B cell (primary cell): ENCODE measurements at regions not wholly inside any gene's neighbourhood (a gene's known extent, or its start where the extent isn't known, plus 50 kb on each side); places are given as distances from the start of the nearest gene placed in this dataset.

ENCODE experiments used
- ATAC-seq: fragments of 200-7000 bp; cut with Tn5 transposase; one replicate; pipeline ENCODE4 v1.10.0; 2021; ENCODE audit warnings: low read depth, mild to moderate bottlenecking, moderate number of reproducible peaks, moderate library complexity
- CTCF ChIA-PET: fragments of 350-600 bp; sonication (Branson Sonifier 250); formaldehyde crosslinking; loops from one replicate; lab custom pipeline; 2021; ENCODE audit warnings: antibody characterized with exemption, inconsistent platforms; lab: Charles Lee
- POLR2A ChIA-PET: fragments of 350-600 bp; sonication (Branson Sonifier 250); formaldehyde crosslinking; loops from one replicate; lab custom pipeline; 2021; ENCODE audit warnings: antibody characterized with exemption; lab: Charles Lee
- DNase-seq: peaks from one replicate; pipeline ENCODE4 v3.0.0; 2013
- H2AFZ ChIP-seq: 2 replicates; pipeline ENCODE4 v1.6.1; 2012; ENCODE audit warnings: mild to moderate bottlenecking, low read depth, low read length; ENCODE audit not compliant: insufficient read depth, poor library complexity, severe bottlenecking
- H3K27ac ChIP-seq, 2 donors: 1 replicate in 1 of 2; 2 replicates in 1 of 2; pipeline ENCODE4 v1.5.1; 2012 to 2013; ENCODE audit warnings: low read length in 2 of 2, mild to moderate bottlenecking in 2 of 2, moderate library complexity in 1 of 2
- H3K27me3 ChIP-seq, 4 experiments: fragments of 200-600 bp in 1 of 4; sonication (generic) in 1 of 4; replicated peaks in 1 of 4; 1 replicate in 2 of 4; 2 replicates in 2 of 4; pipeline versions ENCODE4 v1.6.1 to v1.7.0; 2013 to 2016; ENCODE audit warnings: low read length in 3 of 4, mild to moderate bottlenecking in 2 of 4, mixed read lengths in 1 of 4, moderate library complexity in 1 of 4; ENCODE audit not compliant: insufficient read depth in 4 of 4, control insufficient read depth in 3 of 4; ENCODE audit errors: control extremely low read depth in 1 of 4
- H3K36me3 ChIP-seq, 2 experiments: replicated peaks in 1 of 2; 1 replicate in 1 of 2; 2 replicates in 1 of 2; pipeline versions ENCODE4 v1.6.1 to v1.7.1; 2013; ENCODE audit warnings: low read length in 1 of 2; ENCODE audit not compliant: insufficient read depth in 2 of 2, control insufficient read depth in 1 of 2; ENCODE audit errors: control extremely low read depth in 1 of 2, extremely low read depth in 1 of 2
- H3K4me1 ChIP-seq, 2 donors: fragments of 200-600 bp in 1 of 2; sonication (generic) in 1 of 2; 1 replicate in 1 of 2; 2 replicates in 1 of 2; pipeline versions ENCODE4 v1.5.1 to v1.6.1; 2013 to 2017; ENCODE audit warnings: low read length in 2 of 2; ENCODE audit not compliant: control insufficient read depth in 2 of 2, insufficient read depth in 2 of 2
- H3K4me2 ChIP-seq: replicated peaks from 2 replicates; pipeline ENCODE3; 2012; ENCODE audit warnings: mild to moderate bottlenecking, low read depth, low read length; ENCODE audit not compliant: poor library complexity, severe bottlenecking
- H3K4me3 ChIP-seq, 5 experiments: fragments of 200-600 bp in 1 of 5; sonication (generic) in 1 of 5; 1 replicate in 3 of 5; 2 replicates in 2 of 5; pipeline versions ENCODE4 v1.5.1 to v1.7.0; 2011 to 2016; ENCODE audit warnings: low read length in 4 of 5, mild to moderate bottlenecking in 4 of 5, low read depth in 2 of 5, control low read depth in 1 of 5, moderate library complexity in 1 of 5; ENCODE audit not compliant: insufficient read depth in 1 of 5; ENCODE audit errors: control extremely low read depth in 1 of 5, extremely low read depth in 1 of 5
- H3K79me2 ChIP-seq: fragments of 200-600 bp; sonication (generic); one replicate; pipeline ENCODE4 v1.6.0; 2016; ENCODE audit warnings: low read length; ENCODE audit not compliant: control insufficient read depth, insufficient read depth
- H3K9ac ChIP-seq: fragments of 200-600 bp; sonication (generic); 2 replicates; pipeline ENCODE4 v1.6.1; 2017; ENCODE audit warnings: mild to moderate bottlenecking, low read length, moderate library complexity
- H3K9me3 ChIP-seq, 3 donors: one replicate each; pipeline versions ENCODE4 v1.6.1 to v1.7.1; 2013; ENCODE audit warnings: low read length in 2 of 3; ENCODE audit not compliant: control insufficient read depth in 2 of 3, insufficient read depth in 1 of 3; ENCODE audit errors: control extremely low read depth in 1 of 3
- H4K20me1 ChIP-seq: 2 replicates; pipeline ENCODE4 v1.6.0; 2012; ENCODE audit warnings: mild to moderate bottlenecking, low read length; ENCODE audit not compliant: insufficient read depth, control insufficient read depth, poor library complexity, severe bottlenecking
- H3K27ac Mint-ChIP-seq: one replicate; pipeline ENCODE4 v1.8.0; 2021; ENCODE audit warnings: mixed read lengths
- H3K27me3 Mint-ChIP-seq: one replicate; pipeline ENCODE4 v1.8.0; 2021; ENCODE audit warnings: mixed read lengths
- H3K4me1 Mint-ChIP-seq: one replicate; pipeline ENCODE4 v1.8.0; 2021; ENCODE audit warnings: mixed read lengths
- H3K4me3 Mint-ChIP-seq: one replicate; pipeline ENCODE4 v1.8.0; 2021; ENCODE audit warnings: mixed read lengths
- H3K9me3 Mint-ChIP-seq: one replicate; pipeline ENCODE4 v1.8.0; 2022; ENCODE audit warnings: mixed read lengths; ENCODE audit not compliant: insufficient read depth
- EZH2 ChIP-seq: IDR thresholded peaks from 2 replicates; pipeline ENCODE4 v1.6.1; 2012; ENCODE audit warnings: borderline replicate concordance, low read depth, mild to moderate bottlenecking, moderate library complexity, low read length; ENCODE audit not compliant: insufficient read depth, poor library complexity, severe bottlenecking
- WGBS: methylation state at CpG from one replicate; pipeline ENCODE4 v1.1.5; 2013; ENCODE audit warnings: missing lambda C conversion rate; ENCODE audit not compliant: insufficient coverage; 5-methylcytosine and 5-hydroxymethylcytosine counted together
- intact Hi-C: fragments of 100-400 bp; cut with micrococcal nuclease; formaldehyde crosslinking; loops from one replicate; pipeline ENCODE4 v1.10.0; 2022
- TF ChIP-seq, protein P1 (sequence below): fragments of 200-600 bp; IDR thresholded peaks from one replicate; pipeline ENCODE4 v1.8.0; 2022; ENCODE audit warnings: antibody characterized with exemption, mild to moderate bottlenecking

DNA sequence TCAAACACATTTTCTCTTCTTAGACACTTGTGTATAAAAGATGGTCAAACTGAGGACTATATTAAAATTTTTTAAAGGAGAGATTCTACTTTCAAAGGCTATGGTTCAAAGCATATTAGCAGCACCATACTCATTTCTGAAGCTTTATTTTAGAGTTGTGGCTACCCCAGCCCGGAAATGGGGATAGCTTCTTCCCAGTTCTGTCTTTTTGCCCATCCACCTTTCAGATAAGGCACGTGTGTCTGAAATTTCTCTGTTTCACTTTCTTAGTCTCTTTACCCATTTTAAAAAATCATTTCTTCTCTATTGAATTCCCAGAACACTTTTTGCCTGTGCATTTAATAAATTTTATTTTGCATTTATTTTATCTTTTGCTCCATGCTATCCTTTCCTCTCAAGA lies 431.5 kb downstream of the RNF144A start:
- H3K27ac Mint-ChIP-seq, result no peak overlapping the region
- no peaks in the 10 kb centered on the region for H3K36me3 ChIP-seq
- H2AFZ ChIP-seq, result no peak overlapping the region
- no peaks in the 10 kb centered on the region for H3K9me3 ChIP-seq
- CTCF ChIA-PET, result no interaction called here
- DNase-seq, result no peak
- 50% methylated on average over 1 of the region's 2 CpGs for WGBS
- no peak overlapping the region for H3K4me3 Mint-ChIP-seq
- H4K20me1 ChIP-seq, result no peaks in the 10 kb centered on the region
- H3K4me3 ChIP-seq, result no peak overlapping the region
- no peaks in the 10 kb centered on the region for H3K4me1 Mint-ChIP-seq
- no peaks in the 10 kb centered on the region for H3K79me2 ChIP-seq
- no peaks in the 10 kb centered on the region for H3K4me1 ChIP-seq
- no peak overlapping the region for H3K9ac ChIP-seq
- intact Hi-C loops, result no loop called here
- no peak for ATAC-seq
- TF ChIP-seq, protein P1, sequence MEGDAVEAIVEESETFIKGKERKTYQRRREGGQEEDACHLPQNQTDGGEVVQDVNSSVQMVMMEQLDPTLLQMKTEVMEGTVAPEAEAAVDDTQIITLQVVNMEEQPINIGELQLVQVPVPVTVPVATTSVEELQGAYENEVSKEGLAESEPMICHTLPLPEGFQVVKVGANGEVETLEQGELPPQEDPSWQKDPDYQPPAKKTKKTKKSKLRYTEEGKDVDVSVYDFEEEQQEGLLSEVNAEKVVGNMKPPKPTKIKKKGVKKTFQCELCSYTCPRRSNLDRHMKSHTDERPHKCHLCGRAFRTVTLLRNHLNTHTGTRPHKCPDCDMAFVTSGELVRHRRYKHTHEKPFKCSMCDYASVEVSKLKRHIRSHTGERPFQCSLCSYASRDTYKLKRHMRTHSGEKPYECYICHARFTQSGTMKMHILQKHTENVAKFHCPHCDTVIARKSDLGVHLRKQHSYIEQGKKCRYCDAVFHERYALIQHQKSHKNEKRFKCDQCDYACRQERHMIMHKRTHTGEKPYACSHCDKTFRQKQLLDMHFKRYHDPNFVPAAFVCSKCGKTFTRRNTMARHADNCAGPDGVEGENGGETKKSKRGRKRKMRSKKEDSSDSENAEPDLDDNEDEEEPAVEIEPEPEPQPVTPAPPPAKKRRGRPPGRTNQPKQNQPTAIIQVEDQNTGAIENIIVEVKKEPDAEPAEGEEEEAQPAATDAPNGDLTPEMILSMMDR, result no peak
- TF ChIP-seq EZH2, result no peak
- no peak overlapping the region for H3K4me2 ChIP-seq
- no peaks in the 10 kb centered on the region for H3K27me3 Mint-ChIP-seq
- no peaks in the 10 kb centered on the region for H3K9me3 Mint-ChIP-seq
- no peaks in the 10 kb centered on the region for H3K27me3 ChIP-seq
- H3K27ac ChIP-seq, result no peak overlapping the region
- POLR2A ChIA-PET, result no interaction called here

DNA sequence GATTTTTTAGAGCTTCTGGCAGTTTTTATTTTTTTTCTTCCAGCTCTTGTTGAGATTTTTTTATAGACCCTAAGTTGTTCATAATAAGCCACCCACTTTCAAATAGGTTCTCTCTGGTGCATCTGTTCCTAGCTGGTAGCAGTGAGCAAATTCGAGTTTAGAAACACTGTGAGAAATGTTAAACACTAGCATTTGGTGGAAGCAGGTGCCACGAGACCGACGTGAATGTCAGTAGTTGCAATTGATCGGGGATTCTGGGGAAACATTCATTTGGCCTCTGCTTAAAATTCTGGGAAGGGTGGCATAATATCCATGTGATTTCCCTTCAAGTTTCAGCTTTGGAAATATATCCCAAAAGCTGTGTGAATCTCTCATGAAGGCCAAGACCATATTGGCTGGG lies 435.0 kb downstream of the RNF144A start:
- Histone ChIP-seq H3K36me3 (no peaks in the 10 kb centered on the region), H3K27me3 (no peaks in the 10 kb centered on the region), H3K9ac (no peak overlapping the region), H3K79me2 (no peaks in the 10 kb centered on the region), H3K27ac (no peak overlapping the region), H4K20me1 (no peaks in the 10 kb centered on the region), H3K9me3 (no peaks in the 10 kb centered on the region), H2AFZ (no peak overlapping the region), H3K4me1 (no peaks in the 10 kb centered on the region), H3K4me2 (no peak overlapping the region), H3K4me3 (no peak overlapping the region)
- Mint-ChIP-seq H3K4me3 (no peak overlapping the region), H3K27ac (no peak overlapping the region), H3K4me1 (no peaks in the 10 kb centered on the region), H3K27me3 (no peaks in the 10 kb centered on the region), H3K9me3 (no peaks in the 10 kb centered on the region)
- POLR2A ChIA-PET, result no interaction called here
- ATAC-seq, result no peak
- TF ChIP-seq, protein P1, result no peak
- no peak for TF ChIP-seq EZH2
- DNase-seq, result no peak
- CTCF ChIA-PET, result no interaction called here
- intact Hi-C loops, result no loop called here
- WGBS, result 91% methylated on average over 4 of the region's 5 CpGs
